ENCODE measurements at regions not wholly inside any gene's neighbourhood (a gene's known extent, or its start where the extent isn't known, plus 50 kb on each side); places are given as distances from the start of the nearest gene placed in this dataset.

DNA sequence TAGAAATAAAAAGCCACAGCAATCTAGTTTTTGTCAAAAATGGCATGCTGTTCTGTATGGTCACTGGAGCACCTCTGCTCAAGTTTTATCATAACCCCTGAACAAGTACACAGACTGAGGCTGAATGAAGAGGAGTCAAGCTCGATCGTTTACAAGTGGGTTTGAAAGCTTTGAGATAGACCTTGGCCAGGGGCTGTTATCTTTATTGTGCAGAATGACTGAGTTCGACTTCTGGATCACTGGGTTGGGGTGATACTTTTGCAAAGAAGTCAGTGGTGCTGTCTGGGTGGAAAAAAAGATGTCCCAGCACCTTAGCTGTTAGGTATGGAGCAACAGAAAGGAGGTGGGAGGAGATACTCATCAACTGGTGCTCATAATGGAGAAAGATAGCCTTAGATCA is 446.0 kb downstream of the HACE1 start:
- TF ChIP-seq CTCF (IDR thresholded peaks at IDR 0.05) (no peak; the same call in 1 of the 2 replicates), POLR2AphosphoS5 (IDR thresholded peaks at IDR 0.05; ENCODE audit: low read depth, low read length) (no peak), SIN3A (IDR thresholded peaks at IDR 0.05; ENCODE audit: borderline replicate concordance, insufficient read depth, low read depth, low read length) (no peak)
- TF ChIP-seq, protein P1, sequence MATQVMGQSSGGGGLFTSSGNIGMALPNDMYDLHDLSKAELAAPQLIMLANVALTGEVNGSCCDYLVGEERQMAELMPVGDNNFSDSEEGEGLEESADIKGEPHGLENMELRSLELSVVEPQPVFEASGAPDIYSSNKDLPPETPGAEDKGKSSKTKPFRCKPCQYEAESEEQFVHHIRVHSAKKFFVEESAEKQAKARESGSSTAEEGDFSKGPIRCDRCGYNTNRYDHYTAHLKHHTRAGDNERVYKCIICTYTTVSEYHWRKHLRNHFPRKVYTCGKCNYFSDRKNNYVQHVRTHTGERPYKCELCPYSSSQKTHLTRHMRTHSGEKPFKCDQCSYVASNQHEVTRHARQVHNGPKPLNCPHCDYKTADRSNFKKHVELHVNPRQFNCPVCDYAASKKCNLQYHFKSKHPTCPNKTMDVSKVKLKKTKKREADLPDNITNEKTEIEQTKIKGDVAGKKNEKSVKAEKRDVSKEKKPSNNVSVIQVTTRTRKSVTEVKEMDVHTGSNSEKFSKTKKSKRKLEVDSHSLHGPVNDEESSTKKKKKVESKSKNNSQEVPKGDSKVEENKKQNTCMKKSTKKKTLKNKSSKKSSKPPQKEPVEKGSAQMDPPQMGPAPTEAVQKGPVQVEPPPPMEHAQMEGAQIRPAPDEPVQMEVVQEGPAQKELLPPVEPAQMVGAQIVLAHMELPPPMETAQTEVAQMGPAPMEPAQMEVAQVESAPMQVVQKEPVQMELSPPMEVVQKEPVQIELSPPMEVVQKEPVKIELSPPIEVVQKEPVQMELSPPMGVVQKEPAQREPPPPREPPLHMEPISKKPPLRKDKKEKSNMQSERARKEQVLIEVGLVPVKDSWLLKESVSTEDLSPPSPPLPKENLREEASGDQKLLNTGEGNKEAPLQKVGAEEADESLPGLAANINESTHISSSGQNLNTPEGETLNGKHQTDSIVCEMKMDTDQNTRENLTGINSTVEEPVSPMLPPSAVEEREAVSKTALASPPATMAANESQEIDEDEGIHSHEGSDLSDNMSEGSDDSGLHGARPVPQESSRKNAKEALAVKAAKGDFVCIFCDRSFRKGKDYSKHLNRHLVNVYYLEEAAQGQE (IDR thresholded peaks at IDR 0.05; ENCODE audit: insufficient read depth in 1 of 2, low read depth in 2 of 2, low read length in 1 of 2): no peak

Data from Panc1 (cell line).